ENCODE measurements at regions not wholly inside any gene's neighbourhood (a gene's known extent, or its start where the extent isn't known, plus 50 kb on each side); places are given as distances from the start of the nearest gene placed in this dataset.
A peak's percentile ranks its signal among the peaks of the same experiment; 100 is the strongest.

DNA sequence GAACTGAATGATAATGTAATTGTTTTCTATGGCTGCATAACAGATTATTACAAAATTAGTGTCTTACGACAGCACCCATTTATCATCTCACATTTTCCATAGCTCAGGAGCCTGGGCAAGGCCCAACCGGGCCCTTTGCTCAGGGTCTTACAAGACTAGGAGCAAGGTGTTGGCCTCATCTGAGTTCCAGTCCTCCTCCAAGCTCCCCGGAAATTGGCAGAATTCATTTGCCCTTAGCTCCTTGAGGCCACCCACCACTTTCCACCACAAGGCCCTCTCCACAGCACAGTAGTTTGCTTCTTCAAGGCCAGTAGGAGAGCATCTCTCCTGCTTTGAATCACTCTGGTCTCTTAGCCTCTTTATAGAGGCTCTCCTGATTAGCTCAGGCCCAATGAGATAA lies 89.2 kb upstream of the SALL3 start:
- H3K27ac ChIP-seq, result no peak overlapping the region
- TF ChIP-seq, protein P1, sequence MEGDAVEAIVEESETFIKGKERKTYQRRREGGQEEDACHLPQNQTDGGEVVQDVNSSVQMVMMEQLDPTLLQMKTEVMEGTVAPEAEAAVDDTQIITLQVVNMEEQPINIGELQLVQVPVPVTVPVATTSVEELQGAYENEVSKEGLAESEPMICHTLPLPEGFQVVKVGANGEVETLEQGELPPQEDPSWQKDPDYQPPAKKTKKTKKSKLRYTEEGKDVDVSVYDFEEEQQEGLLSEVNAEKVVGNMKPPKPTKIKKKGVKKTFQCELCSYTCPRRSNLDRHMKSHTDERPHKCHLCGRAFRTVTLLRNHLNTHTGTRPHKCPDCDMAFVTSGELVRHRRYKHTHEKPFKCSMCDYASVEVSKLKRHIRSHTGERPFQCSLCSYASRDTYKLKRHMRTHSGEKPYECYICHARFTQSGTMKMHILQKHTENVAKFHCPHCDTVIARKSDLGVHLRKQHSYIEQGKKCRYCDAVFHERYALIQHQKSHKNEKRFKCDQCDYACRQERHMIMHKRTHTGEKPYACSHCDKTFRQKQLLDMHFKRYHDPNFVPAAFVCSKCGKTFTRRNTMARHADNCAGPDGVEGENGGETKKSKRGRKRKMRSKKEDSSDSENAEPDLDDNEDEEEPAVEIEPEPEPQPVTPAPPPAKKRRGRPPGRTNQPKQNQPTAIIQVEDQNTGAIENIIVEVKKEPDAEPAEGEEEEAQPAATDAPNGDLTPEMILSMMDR (IDR thresholded peaks at IDR 0.05), result no peak
- no peak overlapping the region for H3K4me3 ChIP-seq
- peak; percentile 41 for DNase-seq (ENCODE audit: low spot score)

- DNase-seq (ENCODE audit: low spot score), result peak; percentile 61
These were observed 88.3 kb upstream of the SALL3 start for GRCh38 chr18:78891185-78891762.

GRCh38 chr18:78892177-78892576 lies 87.4 kb upstream of the SALL3 start:
- TF ChIP-seq, protein P1 (IDR thresholded peaks at IDR 0.05), result no peak
- peak; percentile 21 for DNase-seq (ENCODE audit: low spot score)
- no peak overlapping the region for H3K4me3 ChIP-seq
- H3K27ac ChIP-seq, result no peak overlapping the region

More at GRCh38 chr18:78891185-78891762, 88.3 kb upstream of the SALL3 start:
- H3K27ac ChIP-seq, result no peak overlapping the region
- H3K4me3 ChIP-seq, result no peak overlapping the region
- TF ChIP-seq, protein P1 (IDR thresholded peaks at IDR 0.05), result no peak

- TF ChIP-seq, protein P1 (IDR thresholded peaks at IDR 0.05), result no peak
- H3K27ac ChIP-seq, result no peak overlapping the region
- no peak overlapping the region for H3K4me3 ChIP-seq
- DNase-seq (ENCODE audit: low spot score), result no peak
These were observed 86.9 kb upstream of the SALL3 start for GRCh38 chr18:78892721-78893120.

- Histone ChIP-seq H3K27ac (no peak overlapping the region), H3K4me3 (no peak overlapping the region)
- TF ChIP-seq, protein P1 (IDR thresholded peaks at IDR 0.05), result no peak
- DNase-seq (ENCODE audit: low spot score), result no peak
These were observed 86.2 kb upstream of the SALL3 start for GRCh38 chr18:78893281-78894032.

DNA sequence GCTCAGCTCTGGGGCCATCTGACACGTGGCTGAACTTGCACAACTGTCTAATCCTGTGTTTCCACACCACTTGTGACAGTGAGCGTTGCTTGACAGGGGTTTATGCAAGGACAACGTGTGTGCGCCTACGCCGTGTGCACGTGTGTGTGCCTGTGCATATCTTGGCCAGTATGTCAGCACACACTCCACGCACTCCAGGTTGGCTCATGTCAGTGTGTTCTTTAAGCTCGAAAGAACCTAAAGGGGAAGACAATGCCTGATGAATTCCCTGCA lies 85.6 kb upstream of the SALL3 start:
- no peak for DNase-seq (ENCODE audit: low spot score)
- TF ChIP-seq, protein P1 (IDR thresholded peaks at IDR 0.05), result no peak
- no peak overlapping the region for H3K4me3 ChIP-seq
- H3K27ac ChIP-seq, result no peak overlapping the region

Measured in coronary artery (tissue), 2 donors.